Upper lobe of left lung (tissue), 4 donors: ENCODE measurements at regions not wholly inside any gene's neighbourhood (a gene's known extent, or its start where the extent isn't known, plus 50 kb on each side); places are given as distances from the start of the nearest gene placed in this dataset.

ENCODE experiments used
- CTCF ChIP-seq, 6 experiments: fragments of 450-650 bp in 4 of 6; fragments of 200-600 bp in 2 of 6; sonication (generic) in 2 of 6; IDR thresholded peaks; one replicate each; pipeline ENCODE4 v1.5.1; 2016 to 2019; ENCODE audit warnings: antibody characterized with exemption in 6 of 6
- EP300 ChIP-seq, 4 donors: sonication (generic); formaldehyde crosslinking; IDR thresholded peaks; one replicate each; pipeline ENCODE4 v1.5.1; 2017; ENCODE audit warnings: antibody characterized with exemption in 4 of 4, control low read depth in 2 of 4
- POLR2A ChIP-seq, 4 donors: fragments of 450-650 bp; IDR thresholded peaks; one replicate each; pipeline ENCODE4 v1.5.1; 2016 to 2017; ENCODE audit warnings: antibody characterized with exemption in 4 of 4, mild to moderate bottlenecking in 2 of 4
- POLR2AphosphoS5 ChIP-seq, 2 donors: sonication (generic); formaldehyde crosslinking; IDR thresholded peaks; one replicate each; pipeline ENCODE4 v1.5.1; 2017; ENCODE audit warnings: antibody characterized with exemption in 2 of 2

GRCh38 chr15:53829923-53830459, 70.5 kb upstream of the WDR72 start:
- TF ChIP-seq CTCF (IDR thresholded peaks at IDR 0.05) (no peak), POLR2A (IDR thresholded peaks at IDR 0.05) (no peak), POLR2AphosphoS5 (IDR thresholded peaks at IDR 0.05) (no peak), EP300 (IDR thresholded peaks at IDR 0.05) (no peak)
